ENCODE measurements at regions not wholly inside any gene's neighbourhood (a gene's known extent, or its start where the extent isn't known, plus 50 kb on each side); places are given as distances from the start of the nearest gene placed in this dataset.

DNA sequence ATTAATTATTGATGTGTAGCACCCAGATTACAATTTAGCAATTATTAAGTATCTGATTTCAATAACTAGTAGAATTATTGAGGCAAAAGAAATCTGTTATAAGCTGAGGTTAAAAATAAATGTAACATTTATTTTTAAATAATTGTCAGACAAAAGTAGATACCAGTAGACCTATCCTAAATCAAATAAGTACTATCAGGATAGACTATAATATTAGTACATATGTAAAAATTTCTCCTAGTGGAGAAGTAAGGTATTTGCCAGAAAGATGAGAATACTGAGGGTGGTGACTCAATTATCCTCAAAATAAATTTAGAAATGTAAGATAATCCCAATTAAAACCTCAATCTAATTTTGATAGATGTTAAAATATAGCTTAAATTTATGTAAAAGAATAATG, 377.8 kb upstream of the CHRM3 start:
- TF ChIP-seq EZH2 (IDR thresholded peaks at IDR 0.05) (no peak), POLR2AphosphoS5 (IDR thresholded peaks at IDR 0.05; ENCODE audit: borderline replicate concordance, low read depth, low read length) (no peak)

Measured in SK-N-MC (cell line).